HUDEP-2 (cell line): ENCODE measurements at regions not wholly inside any gene's neighbourhood (a gene's known extent, or its start where the extent isn't known, plus 50 kb on each side); places are given as distances from the start of the nearest gene placed in this dataset.

ENCODE experiments used
- DNase-seq, 76 experiments: peaks; one replicate each; lab custom pipeline; 2025; ENCODE audit not compliant: unreplicated experiment in 76 of 76; lab: John Stamatoyannopoulos, UW

GRCh38 chr6:144335311-144335861 lies 50.3 kb downstream of the UTRN start:
- DNase-seq, result no peak

- DNase-seq, result peak in 1 of 76 experiments; percentile 4
Observed at GRCh38 chr6:144335914-144336313, 50.8 kb downstream of the UTRN start.

GRCh38 chr6:144336900-144337299 lies 51.8 kb downstream of the UTRN start:
- no peak for DNase-seq

GRCh38 chr6:144338474-144338873 lies 53.3 kb downstream of the UTRN start:
- no peak for DNase-seq

GRCh38 chr6:144338951-144339700 lies 54.0 kb downstream of the UTRN start:
- no peak for DNase-seq

GRCh38 chr6:144339859-144340452 lies 54.8 kb downstream of the UTRN start:
- no peak for DNase-seq

- DNase-seq, result no peak
Observed at GRCh38 chr6:144340541-144341371, 55.6 kb downstream of the UTRN start.

- peak in 10 of 76 experiments; percentile 5 to 32 (median 12) for DNase-seq
Observed at GRCh38 chr6:144341831-144342527, 56.8 kb downstream of the UTRN start.

- DNase-seq, result no peak
Observed at GRCh38 chr6:144343701-144344428, 58.7 kb downstream of the UTRN start.

GRCh38 chr6:144344646-144345045 lies 59.5 kb downstream of the UTRN start:
- DNase-seq, result no peak

GRCh38 chr6:144345451-144345850 lies 60.3 kb downstream of the UTRN start:
- no peak for DNase-seq

GRCh38 chr6:144346719-144347447 lies 61.7 kb downstream of the UTRN start:
- no peak for DNase-seq

- DNase-seq, result no peak
Observed at GRCh38 chr6:144347448-144347759, 62.3 kb downstream of the UTRN start.

GRCh38 chr6:144347933-144348332 lies 62.8 kb downstream of the UTRN start:
- no peak for DNase-seq

- DNase-seq, result no peak
Observed at GRCh38 chr6:144349690-144350527, 64.8 kb downstream of the UTRN start.

GRCh38 chr6:144350528-144350880 lies 65.4 kb downstream of the UTRN start:
- DNase-seq, result no peak

GRCh38 chr6:144351379-144352127 lies 66.4 kb downstream of the UTRN start:
- DNase-seq, result no peak

- DNase-seq, result no peak
Observed at GRCh38 chr6:144352331-144352730, 67.2 kb downstream of the UTRN start.
